ENCODE measurements at regions not wholly inside any gene's neighbourhood (a gene's known extent, or its start where the extent isn't known, plus 50 kb on each side); places are given as distances from the start of the nearest gene placed in this dataset.

DNA sequence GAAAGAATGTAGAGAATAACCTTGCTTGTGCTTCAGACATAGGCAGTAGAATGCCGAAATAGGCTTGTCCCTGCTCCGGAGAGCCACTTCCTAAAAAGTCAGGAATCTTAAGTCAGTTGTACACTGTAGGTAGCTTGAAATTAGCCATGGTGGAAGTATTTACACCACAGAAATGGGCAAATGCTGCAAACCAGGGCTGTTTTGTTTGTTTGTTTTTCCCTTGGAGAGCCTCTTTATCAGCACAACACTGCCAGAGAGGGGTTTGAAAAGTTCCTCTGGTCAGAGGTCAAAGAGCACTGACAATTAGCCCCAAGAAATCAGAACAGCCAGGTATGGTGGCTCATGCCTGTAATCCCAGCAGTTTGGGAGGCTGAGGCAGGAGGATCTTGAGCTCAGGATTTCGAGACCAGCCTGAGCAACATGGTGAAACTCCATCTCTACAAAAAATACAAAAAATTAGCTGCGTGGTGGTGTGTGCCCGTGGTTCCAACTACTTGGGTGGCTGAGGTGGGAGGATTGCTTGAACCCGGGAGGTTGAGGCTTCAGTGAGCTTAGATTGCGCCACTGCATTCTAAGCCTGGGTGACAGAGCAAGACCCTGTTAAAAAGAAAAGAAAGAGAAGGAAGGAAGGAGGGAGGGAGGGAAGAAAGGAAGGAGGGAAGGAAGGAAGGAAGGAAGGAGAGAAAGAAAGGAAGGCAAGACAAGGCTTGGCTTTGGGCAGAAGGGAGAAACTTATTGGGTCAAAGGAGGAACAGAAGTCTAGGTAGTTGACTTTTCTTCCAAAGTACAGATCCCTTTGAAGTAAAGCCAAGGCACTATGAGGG lies 61.0 kb upstream of the ZMYND8 start:
- ChIA-PET CTCF (interaction anchor here (0.7 to 1.1 kb wide), 2 partner anchors 33 to 614 kb away, joined by 3 to 5 read pairs; no protein-coding TSS in a partner anchor), POLR2A (no interaction called here)
- no peak overlapping the region for H3K4me3 ChIP-seq (ENCODE audit: low read depth, low read length)
- TF ChIP-seq ZNF660 (tag by site-specific recombination; IDR thresholded peaks at IDR 0.05) (no peak), SCRT1 (tag by site-specific recombination; IDR thresholded peaks at IDR 0.05; ENCODE audit: borderline replicate concordance) (no peak), KLF8 (tag by site-specific recombination; IDR thresholded peaks at IDR 0.05) (no peak), ZNF138 (tag by site-specific recombination; IDR thresholded peaks at IDR 0.05; ENCODE audit: borderline replicate concordance) (no peak), HOXC10 (CRISPR knock-in tag; IDR thresholded peaks at IDR 0.05) (no peak), ZNF266 (tag by site-specific recombination; IDR thresholded peaks at IDR 0.05; ENCODE audit: low read depth) (no peak), ZFP37 (tag by site-specific recombination; IDR thresholded peaks at IDR 0.05) (no peak), TRIM28 (IDR thresholded peaks at IDR 0.05; ENCODE audit: borderline replicate concordance, low read length) (no peak), ZNF366 (tag by site-specific recombination; conservative IDR thresholded peaks at IDR 0.05) (peak; percentile 90), ZNF184 (tag by site-specific recombination; IDR thresholded peaks at IDR 0.05) (no peak), ZNF112 (tag by site-specific recombination; IDR thresholded peaks at IDR 0.05) (peak; percentile 92), ZNF555 (tag by site-specific recombination; conservative IDR thresholded peaks at IDR 0.05) (no peak), ZBTB48 (tag by site-specific recombination; IDR thresholded peaks at IDR 0.05) (no peak), ZNF169 (tag by site-specific recombination; IDR thresholded peaks at IDR 0.05) (no peak), ZNF391 (tag by site-specific recombination; IDR thresholded peaks at IDR 0.05; ENCODE audit: borderline replicate concordance, low read depth) (no peak), ZBTB17 (tag by site-specific recombination; IDR thresholded peaks at IDR 0.05) (peak; percentile 37; the same call in 1 of the 2 replicates), ZNF529 (tag by site-specific recombination; IDR thresholded peaks at IDR 0.05; ENCODE audit: insufficient replicate concordance) (no peak)
- TF ChIP-seq, protein P1, sequence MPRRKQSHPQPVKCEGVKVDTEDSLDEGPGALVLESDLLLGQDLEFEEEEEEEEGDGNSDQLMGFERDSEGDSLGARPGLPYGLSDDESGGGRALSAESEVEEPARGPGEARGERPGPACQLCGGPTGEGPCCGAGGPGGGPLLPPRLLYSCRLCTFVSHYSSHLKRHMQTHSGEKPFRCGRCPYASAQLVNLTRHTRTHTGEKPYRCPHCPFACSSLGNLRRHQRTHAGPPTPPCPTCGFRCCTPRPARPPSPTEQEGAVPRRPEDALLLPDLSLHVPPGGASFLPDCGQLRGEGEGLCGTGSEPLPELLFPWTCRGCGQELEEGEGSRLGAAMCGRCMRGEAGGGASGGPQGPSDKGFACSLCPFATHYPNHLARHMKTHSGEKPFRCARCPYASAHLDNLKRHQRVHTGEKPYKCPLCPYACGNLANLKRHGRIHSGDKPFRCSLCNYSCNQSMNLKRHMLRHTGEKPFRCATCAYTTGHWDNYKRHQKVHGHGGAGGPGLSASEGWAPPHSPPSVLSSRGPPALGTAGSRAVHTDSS (tag by site-specific recombination; IDR thresholded peaks at IDR 0.05) = no peak
- TF ChIP-seq, protein P2, sequence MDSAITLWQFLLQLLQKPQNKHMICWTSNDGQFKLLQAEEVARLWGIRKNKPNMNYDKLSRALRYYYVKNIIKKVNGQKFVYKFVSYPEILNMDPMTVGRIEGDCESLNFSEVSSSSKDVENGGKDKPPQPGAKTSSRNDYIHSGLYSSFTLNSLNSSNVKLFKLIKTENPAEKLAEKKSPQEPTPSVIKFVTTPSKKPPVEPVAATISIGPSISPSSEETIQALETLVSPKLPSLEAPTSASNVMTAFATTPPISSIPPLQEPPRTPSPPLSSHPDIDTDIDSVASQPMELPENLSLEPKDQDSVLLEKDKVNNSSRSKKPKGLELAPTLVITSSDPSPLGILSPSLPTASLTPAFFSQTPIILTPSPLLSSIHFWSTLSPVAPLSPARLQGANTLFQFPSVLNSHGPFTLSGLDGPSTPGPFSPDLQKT (IDR thresholded peaks at IDR 0.05; ENCODE audit: borderline replicate concordance, low read depth, low read length) = no peak
- TF ChIP-seq, protein P3, sequence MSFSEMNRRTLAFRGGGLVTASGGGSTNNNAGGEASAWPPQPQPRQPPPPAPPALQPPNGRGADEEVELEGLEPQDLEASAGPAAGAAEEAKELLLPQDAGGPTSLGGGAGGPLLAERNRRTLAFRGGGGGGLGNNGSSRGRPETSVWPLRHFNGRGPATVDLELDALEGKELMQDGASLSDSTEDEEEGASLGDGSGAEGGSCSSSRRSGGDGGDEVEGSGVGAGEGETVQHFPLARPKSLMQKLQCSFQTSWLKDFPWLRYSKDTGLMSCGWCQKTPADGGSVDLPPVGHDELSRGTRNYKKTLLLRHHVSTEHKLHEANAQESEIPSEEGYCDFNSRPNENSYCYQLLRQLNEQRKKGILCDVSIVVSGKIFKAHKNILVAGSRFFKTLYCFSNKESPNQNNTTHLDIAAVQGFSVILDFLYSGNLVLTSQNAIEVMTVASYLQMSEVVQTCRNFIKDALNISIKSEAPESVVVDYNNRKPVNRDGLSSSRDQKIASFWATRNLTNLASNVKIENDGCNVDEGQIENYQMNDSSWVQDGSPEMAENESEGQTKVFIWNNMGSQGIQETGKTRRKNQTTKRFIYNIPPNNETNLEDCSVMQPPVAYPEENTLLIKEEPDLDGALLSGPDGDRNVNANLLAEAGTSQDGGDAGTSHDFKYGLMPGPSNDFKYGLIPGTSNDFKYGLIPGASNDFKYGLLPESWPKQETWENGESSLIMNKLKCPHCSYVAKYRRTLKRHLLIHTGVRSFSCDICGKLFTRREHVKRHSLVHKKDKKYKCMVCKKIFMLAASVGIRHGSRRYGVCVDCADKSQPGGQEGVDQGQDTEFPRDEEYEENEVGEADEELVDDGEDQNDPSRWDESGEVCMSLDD (tag by site-specific recombination; IDR thresholded peaks at IDR 0.05) = no peak
- TF ChIP-seq, protein P4, sequence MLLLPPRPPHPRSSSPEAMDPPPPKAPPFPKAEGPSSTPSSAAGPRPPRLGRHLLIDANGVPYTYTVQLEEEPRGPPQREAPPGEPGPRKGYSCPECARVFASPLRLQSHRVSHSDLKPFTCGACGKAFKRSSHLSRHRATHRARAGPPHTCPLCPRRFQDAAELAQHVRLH (tag by site-specific recombination; IDR thresholded peaks at IDR 0.05) = no peak
- TF ChIP-seq, protein P5, sequence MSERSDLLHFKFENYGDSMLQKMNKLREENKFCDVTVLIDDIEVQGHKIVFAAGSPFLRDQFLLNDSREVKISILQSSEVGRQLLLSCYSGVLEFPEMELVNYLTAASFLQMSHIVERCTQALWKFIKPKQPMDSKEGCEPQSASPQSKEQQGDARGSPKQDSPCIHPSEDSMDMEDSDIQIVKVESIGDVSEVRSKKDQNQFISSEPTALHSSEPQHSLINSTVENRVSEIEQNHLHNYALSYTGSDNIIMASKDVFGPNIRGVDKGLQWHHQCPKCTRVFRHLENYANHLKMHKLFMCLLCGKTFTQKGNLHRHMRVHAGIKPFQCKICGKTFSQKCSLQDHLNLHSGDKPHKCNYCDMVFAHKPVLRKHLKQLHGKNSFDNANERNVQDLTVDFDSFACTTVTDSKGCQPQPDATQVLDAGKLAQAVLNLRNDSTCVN (tag by site-specific recombination; optimal IDR thresholded peaks at IDR 0.05) = no peak
- TF ChIP-seq, protein P6, sequence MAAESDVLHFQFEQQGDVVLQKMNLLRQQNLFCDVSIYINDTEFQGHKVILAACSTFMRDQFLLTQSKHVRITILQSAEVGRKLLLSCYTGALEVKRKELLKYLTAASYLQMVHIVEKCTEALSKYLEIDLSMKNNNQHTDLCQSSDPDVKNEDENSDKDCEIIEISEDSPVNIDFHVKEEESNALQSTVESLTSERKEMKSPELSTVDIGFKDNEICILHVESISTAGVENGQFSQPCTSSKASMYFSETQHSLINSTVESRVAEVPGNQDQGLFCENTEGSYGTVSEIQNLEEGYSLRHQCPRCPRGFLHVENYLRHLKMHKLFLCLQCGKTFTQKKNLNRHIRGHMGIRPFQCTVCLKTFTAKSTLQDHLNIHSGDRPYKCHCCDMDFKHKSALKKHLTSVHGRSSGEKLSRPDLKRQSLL (tag by site-specific recombination; IDR thresholded peaks at IDR 0.05) = no peak
- H3K27ac ChIP-seq (ENCODE audit: extremely low read depth, low read depth, low read length) = no peak overlapping the region
- H3K9me3 ChIP-seq (ENCODE audit: control insufficient read depth, insufficient read depth, low read depth, low read length) = no peaks in the 10 kb centered on the region
- no peaks in the 10 kb centered on the region for H3K36me3 ChIP-seq (ENCODE audit: control insufficient read depth in 2 of 2, insufficient read depth in 1 of 2, low read length in 2 of 2)
- H3K4me1 ChIP-seq (ENCODE audit: control insufficient read depth, insufficient read depth, low read length) = no peaks in the 10 kb centered on the region

Measured in HEK293 (cell line).